Stimulated activated naive CD8-positive, alpha-beta T cell treated with anti-CD3 and anti-CD28 coated beads, Interleukin-15, Interleukin-2, amounts not matched to agents 100 U/mL and 50 U/mL, for 24 hours (primary cell): ENCODE measurements at regions not wholly inside any gene's neighbourhood (a gene's known extent, or its start where the extent isn't known, plus 50 kb on each side); places are given as distances from the start of the nearest gene placed in this dataset.
"Not testable (repeated sequence)": the region's sequence is repeated elsewhere in the genome, so short reads cannot be mapped to it uniquely, and the experiment has no call there.

ENCODE experiments used
- ATAC-seq: fragments of 150-1000 bp; cut with Tn5 transposase; one replicate; pipeline ENCODE4 v1.10.0; 2021
- DNase-seq: peaks from one replicate; pipeline ENCODE4 v3.0.0; 2021

DNA sequence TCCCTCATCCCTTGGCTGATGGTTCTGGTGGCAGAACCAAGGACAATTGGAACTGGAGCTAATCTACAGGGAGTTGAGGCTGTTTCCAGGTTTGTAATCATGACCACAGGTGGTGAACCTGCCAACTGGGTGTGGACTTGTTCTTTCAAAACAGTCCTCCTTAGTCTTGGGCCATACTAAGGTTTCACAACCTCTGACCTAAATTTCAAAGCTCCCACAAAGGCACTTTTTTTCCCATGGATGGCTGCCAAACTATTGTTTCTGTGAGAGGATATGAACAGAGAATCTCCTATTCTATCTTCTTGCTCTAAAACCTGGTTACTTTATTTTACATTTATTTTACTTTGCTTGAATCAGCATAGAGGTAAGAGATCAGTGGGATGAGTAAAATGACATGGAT, 106.5 kb upstream of the IZUMO3 start:
- DNase-seq (no peak), ATAC-seq (no peak)

- not testable (repeated sequence) for ATAC-seq, DNase-seq
Observed at GRCh38 chr9:24628809-24629208, 83.1 kb upstream of the IZUMO3 start.

- ATAC-seq (no peak), DNase-seq (no peak)
Observed at GRCh38 chr9:24625097-24625496, 79.4 kb upstream of the IZUMO3 start.

DNA sequence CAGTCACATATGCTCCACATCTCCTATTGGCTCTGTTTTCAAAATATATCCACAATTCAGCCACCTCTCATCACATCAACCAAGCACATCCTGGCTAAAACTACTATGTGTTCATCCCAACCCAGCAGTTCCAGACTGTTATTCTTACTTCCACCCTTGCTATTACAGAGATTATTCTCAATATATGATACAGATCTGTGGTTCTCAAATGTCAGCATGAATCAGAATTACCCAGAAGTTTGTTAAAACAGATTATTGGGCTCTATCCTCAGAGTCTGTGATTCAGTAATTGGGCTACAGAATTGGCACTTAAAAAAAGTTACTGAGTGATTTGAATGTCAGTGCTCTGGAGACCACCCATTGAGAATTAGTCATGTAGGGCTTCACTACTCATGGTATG, 78.8 kb upstream of the IZUMO3 start:
- DNase-seq = no peak
- no peak for ATAC-seq

DNA sequence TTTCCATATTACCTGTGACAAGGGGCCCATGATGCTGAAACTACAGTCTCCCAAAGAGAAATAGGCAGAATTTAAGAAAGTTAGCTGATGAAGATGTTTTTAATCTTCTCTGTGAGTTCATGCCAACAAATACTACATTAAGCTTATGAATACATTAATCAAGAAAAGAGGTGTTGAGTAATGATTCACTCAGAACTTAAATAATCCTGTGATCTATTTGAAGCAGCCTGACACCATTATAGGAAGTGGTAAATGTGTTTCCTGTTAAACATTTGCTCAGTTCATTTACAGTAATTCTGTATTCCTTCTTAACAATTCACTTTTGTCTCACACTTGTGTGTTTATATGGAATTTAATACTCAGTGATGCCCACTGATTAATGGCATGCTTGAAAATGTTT, 75.0 kb upstream of the IZUMO3 start:
- ATAC-seq (no peak), DNase-seq (no peak)

DNA sequence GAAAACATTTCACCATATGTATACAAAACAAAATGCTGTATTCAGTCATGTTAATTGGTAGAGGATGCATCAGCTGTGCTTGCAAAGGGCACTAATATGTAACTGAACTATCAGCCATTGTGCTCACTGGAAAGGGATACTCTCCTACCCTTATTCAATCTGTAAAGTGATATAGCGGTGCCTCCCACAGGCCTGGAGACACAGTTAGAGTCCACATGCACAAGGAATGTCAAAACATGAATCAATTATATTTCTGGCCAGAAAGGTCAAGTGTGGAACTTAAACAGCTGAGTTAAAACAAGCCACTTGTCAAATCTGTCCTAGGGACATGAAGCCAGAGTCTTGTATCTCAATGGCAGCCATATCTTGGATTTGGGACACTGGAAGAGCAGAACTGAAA, 71.2 kb upstream of the IZUMO3 start:
- ATAC-seq (no peak), DNase-seq (no peak)

GRCh38 chr9:24614070-24614469, 68.4 kb upstream of the IZUMO3 start:
- ATAC-seq (no peak), DNase-seq (no peak)

DNA sequence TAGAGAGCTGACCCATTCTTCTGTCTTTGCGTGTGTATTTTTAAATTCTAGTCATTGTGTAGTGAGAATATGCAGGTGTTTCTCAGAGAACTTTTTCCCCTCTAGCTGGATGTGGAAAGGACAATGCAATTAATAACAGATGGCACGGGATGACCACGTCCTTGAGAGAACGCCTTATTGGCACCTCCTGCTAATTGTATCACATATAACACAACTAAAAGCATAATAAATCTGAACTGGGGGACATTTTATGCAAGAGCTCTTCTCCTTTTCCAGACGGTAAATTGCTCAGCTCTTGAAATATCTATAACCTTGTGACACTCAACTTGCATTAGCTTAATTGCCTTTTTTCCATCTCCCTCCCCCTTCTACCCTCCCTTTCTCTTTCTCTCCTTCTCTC, 62.9 kb upstream of the IZUMO3 start:
- ATAC-seq = no peak
- DNase-seq = no peak

- ATAC-seq (no peak), DNase-seq (no peak)
Observed at GRCh38 chr9:24602693-24603352, 57.1 kb upstream of the IZUMO3 start.
